Skin of body (tissue), 1 donor: ENCODE measurements at regions not wholly inside any gene's neighbourhood (a gene's known extent, or its start where the extent isn't known, plus 50 kb on each side); places are given as distances from the start of the nearest gene placed in this dataset.
A peak's percentile ranks its signal among the peaks of the same experiment; 100 is the strongest.

Experiments
- DNase-seq: peaks from one replicate; lab custom pipeline; 2025; lab: John Stamatoyannopoulos, UW

DNA sequence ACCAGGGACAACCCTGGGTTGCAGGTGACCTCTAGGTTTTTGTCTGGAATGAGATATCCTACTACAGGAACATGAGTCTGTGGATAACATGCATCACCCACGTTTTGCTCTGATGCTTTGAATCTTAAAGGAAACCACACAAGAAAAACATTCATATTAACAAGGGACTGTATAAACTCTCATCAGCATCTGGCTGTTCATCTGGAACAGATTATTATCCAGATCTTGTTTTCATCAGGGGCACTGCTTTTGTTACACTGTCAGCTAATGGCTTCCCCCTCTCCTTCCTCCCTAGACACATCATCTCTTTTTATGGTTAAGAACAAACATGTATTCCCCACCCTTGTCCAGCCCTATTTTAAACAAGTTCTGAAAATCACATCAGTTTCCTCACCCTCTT lies 1095.7 kb downstream of the AACS start:
- DNase-seq: peak; percentile 70

DNA sequence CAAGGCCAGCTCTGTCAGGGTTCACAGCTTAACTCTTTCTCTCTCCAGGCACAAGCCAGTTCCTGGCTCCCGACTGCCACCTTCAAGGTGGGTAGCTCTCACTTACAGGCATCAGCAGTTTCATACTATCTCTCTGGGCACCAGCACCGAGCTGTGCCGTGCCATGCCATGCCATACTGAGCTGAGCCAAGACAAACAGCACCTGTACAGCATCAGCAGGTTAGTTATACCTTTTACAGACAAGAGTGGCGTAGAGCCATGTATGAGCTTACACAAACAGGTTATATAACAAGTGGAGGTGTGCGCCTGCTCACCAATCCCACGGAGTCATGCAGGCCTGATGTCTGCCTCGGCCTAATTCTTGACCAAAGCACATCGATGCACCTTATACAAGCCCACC lies 1098.7 kb downstream of the AACS start:
- no peak for DNase-seq

DNA sequence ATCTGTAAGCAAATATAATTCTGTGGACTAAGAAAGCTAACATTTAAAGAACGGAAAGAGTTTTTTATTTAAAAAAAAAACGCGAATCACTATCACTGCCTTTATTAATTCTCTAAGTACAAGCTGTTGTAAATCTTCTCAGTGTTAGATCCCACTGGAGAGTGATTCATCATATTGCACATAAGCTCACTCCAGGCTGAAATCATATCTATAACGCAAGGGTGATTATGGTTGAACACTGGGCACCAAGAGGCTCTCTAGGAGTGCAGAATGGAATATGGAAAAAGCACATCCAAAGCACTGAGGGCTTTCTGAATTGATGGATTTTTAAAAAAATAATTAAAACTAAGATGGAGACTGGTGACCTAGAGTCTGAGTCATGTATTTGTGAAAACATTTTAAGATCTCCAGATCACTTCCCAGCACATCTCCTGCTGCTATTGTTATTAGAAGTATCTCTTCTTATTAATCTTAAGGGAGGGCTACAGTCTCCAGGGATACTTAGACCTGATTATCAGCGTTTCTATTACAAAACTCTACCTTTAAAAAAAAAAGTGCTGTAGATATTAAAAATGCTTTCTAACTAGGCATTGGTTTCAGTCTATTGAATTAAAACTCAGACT lies 1106.8 kb downstream of the AACS start:
- DNase-seq: no peak

DNA sequence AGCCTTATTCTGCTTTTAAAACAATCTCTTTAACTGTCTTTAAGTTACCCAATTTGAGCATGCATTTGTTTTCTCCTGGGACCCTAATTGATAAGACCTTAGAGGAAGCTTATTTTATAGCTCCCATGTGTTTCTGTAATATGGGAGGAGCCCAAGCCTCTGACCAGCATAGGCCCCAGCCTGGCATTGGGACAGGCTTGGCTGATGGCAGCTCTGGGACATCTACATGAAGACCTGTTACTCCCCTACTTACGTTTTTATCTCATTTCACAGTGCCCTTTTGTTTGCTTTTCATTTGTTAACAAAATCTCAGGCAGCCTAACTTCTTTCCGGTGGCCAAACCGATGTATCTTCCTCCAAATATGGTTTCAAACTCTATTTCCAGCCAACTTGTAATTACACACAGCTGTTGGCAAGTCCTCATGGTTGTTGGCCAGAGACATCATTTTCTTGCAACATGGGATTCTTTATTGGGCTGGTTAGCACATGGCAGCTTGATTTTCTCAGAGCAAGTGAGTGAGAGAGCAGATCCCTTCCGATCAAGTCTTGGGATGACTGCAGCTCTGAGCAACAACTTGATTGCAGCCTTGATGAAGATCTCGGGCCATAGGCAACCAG lies 1117.5 kb downstream of the AACS start:
- DNase-seq: peak; percentile 72

GRCh38 chr12:126185025-126185424 lies 1119.8 kb downstream of the AACS start:
- no peak for DNase-seq

- no peak for DNase-seq
Observed at GRCh38 chr12:126189856-126190255, 1124.6 kb downstream of the AACS start.

- no peak for DNase-seq
Observed at GRCh38 chr12:126191031-126191891, 1126.0 kb downstream of the AACS start.

DNA sequence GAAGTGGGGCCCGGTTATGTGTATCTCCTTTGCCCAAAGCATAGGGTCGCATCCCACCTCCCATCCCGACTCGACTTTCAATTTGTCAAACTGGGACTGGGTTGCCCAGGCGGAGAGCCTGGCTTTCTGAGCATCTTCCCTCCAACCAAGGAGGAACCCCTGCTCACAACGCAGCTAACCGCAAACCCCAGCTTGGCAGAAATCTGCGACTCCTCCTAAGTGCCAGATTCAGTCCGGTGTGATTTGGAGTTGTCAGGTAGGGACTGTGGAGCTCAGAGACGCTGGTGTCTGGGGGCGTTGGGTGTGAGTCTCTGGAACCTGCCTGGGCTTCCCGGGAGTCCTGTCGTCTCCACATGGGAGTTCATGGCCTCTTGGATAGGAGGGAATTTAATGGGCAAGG lies 1126.7 kb downstream of the AACS start:
- no peak for DNase-seq

DNA sequence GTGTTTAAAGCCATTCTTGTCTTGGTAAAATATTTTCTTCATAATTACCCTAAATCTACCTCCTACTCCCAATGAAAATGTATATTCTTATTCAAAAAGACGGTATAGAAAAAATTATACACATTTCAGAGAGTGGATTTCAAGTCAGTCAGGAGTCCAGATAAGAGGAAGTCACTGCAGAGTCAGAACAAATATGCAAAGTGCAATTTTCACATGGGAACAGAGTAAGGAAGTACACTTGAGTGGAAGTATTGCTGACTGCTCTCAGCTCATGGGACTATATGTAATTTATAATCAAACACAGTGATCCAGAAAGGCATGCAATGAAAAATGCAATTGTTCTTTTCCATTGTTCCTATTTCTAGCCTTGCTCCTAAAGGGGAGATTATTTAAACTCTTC lies 1128.0 kb downstream of the AACS start:
- DNase-seq: no peak

- DNase-seq: no peak
Observed at GRCh38 chr12:126196263-126196662, 1131.0 kb downstream of the AACS start.

DNA sequence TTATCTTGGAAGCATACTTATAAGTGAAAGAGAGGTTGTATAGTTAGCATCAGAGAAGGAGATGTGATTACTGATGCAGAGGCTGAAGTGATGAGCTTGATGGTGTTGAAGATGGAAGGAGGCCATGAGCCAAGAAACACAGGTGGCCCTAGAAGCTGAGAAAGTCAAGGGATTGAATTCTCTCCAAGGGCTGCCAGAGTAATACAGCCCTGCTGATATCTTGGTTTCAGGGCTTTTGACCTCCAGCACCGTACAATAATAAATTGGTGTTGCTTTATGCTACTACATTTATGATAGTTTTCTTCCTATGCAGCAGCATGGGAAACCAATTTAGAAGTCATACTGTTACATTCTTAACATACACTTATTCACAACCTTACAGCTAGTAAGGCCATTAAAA lies 1133.3 kb downstream of the AACS start:
- no peak for DNase-seq

DNA sequence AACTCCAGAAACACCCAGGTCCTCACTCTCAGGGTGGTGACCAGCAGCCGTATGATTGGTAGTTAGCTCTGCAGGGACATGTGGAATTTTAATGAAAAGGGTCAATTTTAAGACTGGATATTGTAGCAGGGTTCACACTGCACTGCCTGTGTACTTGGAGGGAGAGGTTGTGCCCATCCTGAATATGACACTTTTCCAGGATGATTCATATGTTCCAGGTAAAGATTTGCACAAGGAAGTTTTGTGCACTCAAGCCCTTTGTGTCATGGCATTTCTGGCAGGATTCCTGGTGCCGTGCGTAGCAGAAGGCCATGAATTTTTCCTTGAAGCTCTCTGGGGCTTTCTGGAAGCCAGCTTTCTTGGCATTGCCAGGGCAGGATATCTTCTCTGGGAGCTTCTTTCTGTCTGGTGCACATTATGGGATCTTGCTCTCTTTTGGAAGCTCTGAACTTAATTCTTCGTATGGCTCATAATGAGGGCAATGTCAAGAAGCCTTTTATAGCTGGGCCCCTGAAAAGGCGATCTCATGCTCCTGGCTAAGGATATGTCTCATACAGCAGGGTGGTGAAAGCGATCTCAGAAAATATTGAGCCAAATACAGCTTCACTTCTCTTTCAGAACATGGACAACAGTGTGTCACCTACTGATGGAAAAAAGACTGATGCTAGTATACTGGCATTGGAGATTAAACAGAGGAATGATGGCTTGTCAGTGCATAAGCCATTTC lies 1133.9 kb downstream of the AACS start:
- DNase-seq: no peak

DNA sequence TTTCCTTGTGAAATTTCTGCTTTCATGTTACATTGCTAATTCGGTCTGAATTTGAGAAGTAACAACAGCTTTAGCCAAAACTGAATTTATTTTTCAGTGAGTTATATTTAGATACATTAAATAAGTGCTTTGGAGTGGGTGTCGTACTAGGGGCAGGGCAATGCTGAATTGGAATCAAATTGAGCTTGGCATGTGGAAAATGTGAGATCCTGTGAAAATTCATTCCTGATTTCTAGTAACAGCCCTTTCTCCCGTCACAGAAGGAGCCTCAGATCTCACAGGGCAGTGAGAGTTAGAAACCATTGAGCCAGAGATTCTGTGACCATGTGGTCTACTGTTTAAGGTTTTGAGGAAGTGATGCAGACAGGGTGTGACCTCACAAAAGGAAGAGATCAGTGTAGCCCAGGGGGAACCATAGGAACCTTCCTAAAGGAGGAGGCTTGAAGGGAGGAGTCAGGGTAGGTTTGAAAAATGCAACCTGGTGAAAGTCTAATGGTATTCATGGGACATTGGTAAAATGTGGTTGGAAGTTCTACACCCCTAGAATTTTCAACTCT lies 1136.8 kb downstream of the AACS start:
- DNase-seq: no peak

DNA sequence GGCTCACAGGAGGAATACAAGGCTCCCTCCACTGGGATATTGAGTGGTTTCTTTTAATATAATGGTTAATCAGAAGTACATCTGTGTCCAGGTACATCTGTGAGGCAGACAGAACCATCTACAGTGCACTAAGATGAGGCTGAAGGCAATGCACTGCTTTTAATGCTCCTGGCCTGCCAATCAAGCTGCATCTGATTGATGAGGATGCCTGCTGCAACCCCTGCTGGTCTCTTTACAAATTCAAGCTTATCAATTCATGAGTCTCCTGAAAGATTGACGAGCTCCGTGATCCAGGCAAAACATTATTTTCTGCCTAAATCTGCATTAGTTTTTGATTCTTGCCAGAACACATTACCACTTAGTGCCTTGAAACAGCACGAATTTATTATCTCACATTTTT lies 1139.1 kb downstream of the AACS start:
- no peak for DNase-seq

DNA sequence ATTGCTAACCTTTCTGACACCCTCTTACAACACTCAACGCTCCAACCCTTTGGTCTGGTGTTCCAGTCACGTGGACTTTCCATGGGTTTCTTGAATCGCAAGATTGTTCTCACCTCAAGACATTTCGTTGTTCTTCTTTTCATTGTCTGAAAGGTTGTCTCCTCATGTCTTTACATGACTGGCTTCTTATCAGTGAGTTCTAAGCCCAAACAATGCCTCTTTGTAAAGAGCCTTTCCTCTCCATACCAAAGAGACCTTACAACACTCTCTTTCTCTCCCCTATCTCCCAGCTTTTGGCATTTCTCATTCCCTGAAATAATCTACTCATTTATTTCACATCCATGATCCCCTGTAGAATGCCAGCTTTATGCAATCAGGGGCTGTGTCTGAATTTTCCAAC lies 1144.8 kb downstream of the AACS start:
- DNase-seq: no peak

DNA sequence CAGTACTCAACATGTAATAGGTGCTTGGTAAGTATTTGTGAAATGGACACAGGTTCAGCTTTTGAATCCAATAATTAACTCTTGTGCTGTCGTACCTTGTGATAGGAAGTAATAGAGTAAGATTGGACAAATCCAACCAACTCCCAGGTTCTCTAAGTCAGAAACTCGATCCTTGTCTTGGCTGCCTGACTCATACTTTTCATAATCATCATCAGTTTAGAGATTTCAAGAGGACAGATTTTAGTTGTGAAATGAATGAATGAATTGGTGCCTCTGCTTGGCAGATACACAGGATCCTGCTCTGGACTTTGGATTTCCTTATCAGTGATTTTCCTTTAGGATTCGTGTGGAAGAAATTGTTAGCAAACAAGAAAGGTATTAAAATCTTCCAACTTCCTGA lies 1145.2 kb downstream of the AACS start:
- DNase-seq: no peak

DNA sequence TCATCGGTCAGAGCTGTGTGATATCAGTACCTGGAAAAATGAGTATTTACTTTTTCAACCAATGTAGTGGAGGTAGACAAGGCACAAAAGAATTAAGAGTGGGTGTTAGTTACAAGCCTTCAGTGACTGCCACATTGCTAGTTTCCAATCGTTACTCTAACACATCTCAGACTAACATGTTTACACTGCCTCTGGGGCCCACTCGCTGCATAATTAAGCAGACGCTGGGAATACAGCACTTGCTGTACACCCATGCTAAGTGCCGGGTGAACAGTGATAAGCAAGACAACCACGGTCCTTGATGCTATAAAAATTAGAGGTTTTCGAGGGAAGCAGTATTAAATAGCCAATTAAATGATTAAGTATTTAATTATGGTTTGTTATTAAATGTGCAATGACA lies 1147.6 kb downstream of the AACS start:
- no peak for DNase-seq

DNA sequence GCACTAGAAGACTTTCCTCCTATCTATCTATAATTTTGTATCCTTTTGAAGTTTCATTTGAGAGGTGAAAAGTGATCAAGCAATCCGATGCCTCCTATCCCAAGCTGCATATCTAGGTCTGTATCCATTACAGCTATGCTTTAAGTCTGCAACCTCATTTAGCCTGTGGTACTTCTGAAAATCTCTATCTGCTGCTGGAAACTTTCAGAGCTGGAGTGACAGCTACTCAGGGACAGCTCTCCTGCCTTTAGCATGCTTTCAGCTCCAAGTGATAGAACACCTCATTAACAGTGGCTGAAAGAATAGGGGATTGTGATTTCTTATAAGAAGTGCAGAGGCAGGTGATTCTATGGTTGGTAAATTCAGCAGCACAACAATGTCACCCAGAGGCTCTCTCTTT lies 1153.5 kb downstream of the AACS start:
- no peak for DNase-seq

DNA sequence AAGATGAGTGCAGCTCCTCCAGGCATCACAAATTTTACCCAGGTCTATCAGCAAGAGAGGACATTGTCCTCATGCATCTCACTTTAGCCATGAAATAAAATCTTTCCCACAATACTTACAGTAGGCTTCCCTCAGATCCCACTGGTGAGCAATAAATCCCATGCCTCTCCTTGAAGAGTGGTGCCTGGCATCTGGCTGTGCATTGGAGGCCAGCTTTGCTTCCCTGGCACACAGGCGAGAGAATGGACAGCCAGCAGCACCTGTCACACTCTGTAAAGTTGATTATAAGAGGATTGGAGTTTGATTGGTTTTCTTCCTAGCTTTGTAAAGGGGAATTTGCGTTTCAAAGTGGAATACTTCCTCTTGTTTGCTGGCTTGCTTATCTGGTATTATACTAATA lies 1153.9 kb downstream of the AACS start:
- DNase-seq: no peak

- DNase-seq: no peak
Observed at GRCh38 chr12:126219654-126220279, 1154.5 kb downstream of the AACS start.

DNA sequence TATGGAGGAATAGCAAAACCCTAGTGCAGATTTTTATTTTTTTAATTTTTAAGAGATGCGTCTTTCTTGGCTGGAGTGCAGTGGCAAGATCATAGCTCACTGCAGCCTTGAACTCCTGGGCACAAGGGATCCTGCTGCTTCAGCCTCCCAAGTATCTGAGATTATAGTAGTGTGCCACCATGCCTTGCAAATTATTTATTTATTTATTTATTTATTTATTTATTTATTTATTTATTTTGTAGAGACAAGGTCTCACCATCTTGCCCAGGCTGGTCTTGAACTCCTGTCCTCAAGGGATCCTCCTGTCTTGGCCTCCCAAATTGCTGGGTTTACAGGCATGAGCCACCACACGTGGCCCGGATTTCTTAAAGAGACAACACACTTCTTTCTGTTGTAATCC lies 1158.8 kb downstream of the AACS start:
- no peak for DNase-seq
